ENCODE measurements at regions not wholly inside any gene's neighbourhood (a gene's known extent, or its start where the extent isn't known, plus 50 kb on each side); places are given as distances from the start of the nearest gene placed in this dataset.

GRCh38 chr19:34838248-34838647, 65.2 kb upstream of the ZNF599 start:
- no peak for FAIRE-seq
- peak overlapping the region in 2 of 3 donors; percentile 2 to 39 for H3K4me3 ChIP-seq (ENCODE audit: low read length in 3 of 3)

GRCh38 chr19:34837262-34837661, 64.2 kb upstream of the ZNF599 start:
- Histone ChIP-seq H3K4me1 (ENCODE audit: control insufficient read depth in 2 of 3, insufficient read depth in 2 of 3, low read depth in 1 of 3, low read length in 3 of 3) (no peaks in the 10 kb centered on the region), H3K9ac (ENCODE audit: low read length in 3 of 3) (no peak overlapping the region), H3K27ac (ENCODE audit: low read depth in 2 of 2, low read length in 2 of 2) (no peak overlapping the region), H3K27me3 (ENCODE audit: control insufficient read depth, insufficient read depth, low read length) (no peaks in the 10 kb centered on the region), H3K9me3 (ENCODE audit: control insufficient read depth in 2 of 3, insufficient read depth in 1 of 3, low read length in 3 of 3) (no peaks in the 10 kb centered on the region), H3K36me3 (ENCODE audit: control insufficient read depth in 2 of 3, insufficient read depth in 3 of 3, low read length in 3 of 3) (no peaks in the 10 kb centered on the region), H3K4me3 (ENCODE audit: low read length in 3 of 3) (no peak overlapping the region)
- no peak for FAIRE-seq
- DNase-seq, result peak in 1 of 5 donors; percentile 35
- TF ChIP-seq CTCF (IDR thresholded peaks at IDR 0.05; ENCODE audit: borderline replicate concordance, extremely low read depth, insufficient read depth), result no peak
- intact Hi-C loops (cut with DNase I), result no loop called here

More at GRCh38 chr19:34838248-34838647, 65.2 kb upstream of the ZNF599 start:
- H3K36me3 ChIP-seq (ENCODE audit: control insufficient read depth in 2 of 3, insufficient read depth in 3 of 3, low read length in 3 of 3), result no peaks in the 10 kb centered on the region
- peak in 2 of 5 donors; percentile 16 to 42 for DNase-seq
- TF ChIP-seq CTCF (IDR thresholded peaks at IDR 0.05; ENCODE audit: borderline replicate concordance, extremely low read depth, insufficient read depth), result peak; percentile 12
- H3K27ac ChIP-seq (ENCODE audit: low read depth in 2 of 2, low read length in 2 of 2), result no peak overlapping the region
- H3K9me3 ChIP-seq (ENCODE audit: control insufficient read depth in 2 of 3, insufficient read depth in 1 of 3, low read length in 3 of 3), result no peaks in the 10 kb centered on the region
- no peaks in the 10 kb centered on the region for H3K27me3 ChIP-seq (ENCODE audit: control insufficient read depth, insufficient read depth, low read length)
- no peak overlapping the region for H3K9ac ChIP-seq (ENCODE audit: low read length in 3 of 3)
- intact Hi-C loops (cut with DNase I), result no loop called here
- H3K4me1 ChIP-seq (ENCODE audit: control insufficient read depth in 2 of 3, insufficient read depth in 2 of 3, low read depth in 1 of 3, low read length in 3 of 3), result no peaks in the 10 kb centered on the region

- TF ChIP-seq CTCF (IDR thresholded peaks at IDR 0.05; ENCODE audit: borderline replicate concordance, extremely low read depth, insufficient read depth), result no peak
- no peaks in the 10 kb centered on the region for H3K9me3 ChIP-seq (ENCODE audit: control insufficient read depth in 2 of 3, insufficient read depth in 1 of 3, low read length in 3 of 3)
- FAIRE-seq, result no peak
Measured at GRCh38 chr19:34835631-34836351, 62.8 kb upstream of the ZNF599 start.

More at GRCh38 chr19:34835631-34836351, 62.8 kb upstream of the ZNF599 start:
- H3K4me3 ChIP-seq (ENCODE audit: low read length in 3 of 3), result no peak overlapping the region
- no peak overlapping the region for H3K27ac ChIP-seq (ENCODE audit: low read depth in 2 of 2, low read length in 2 of 2)
- intact Hi-C loops (cut with DNase I), result no loop called here
- no peaks in the 10 kb centered on the region for H3K36me3 ChIP-seq (ENCODE audit: control insufficient read depth in 2 of 3, insufficient read depth in 3 of 3, low read length in 3 of 3)
- DNase-seq, result no peak
- H3K9ac ChIP-seq (ENCODE audit: low read length in 3 of 3), result no peak overlapping the region
- H3K4me1 ChIP-seq (ENCODE audit: control insufficient read depth in 2 of 3, insufficient read depth in 2 of 3, low read depth in 1 of 3, low read length in 3 of 3), result no peaks in the 10 kb centered on the region
- H3K27me3 ChIP-seq (ENCODE audit: control insufficient read depth, insufficient read depth, low read length), result no peaks in the 10 kb centered on the region

Measured in kidney (tissue), 13 donors.